Fibroblast of gingiva (primary cell): ENCODE measurements at regions not wholly inside any gene's neighbourhood (a gene's known extent, or its start where the extent isn't known, plus 50 kb on each side); places are given as distances from the start of the nearest gene placed in this dataset.

Source experiments
- DNase-seq: peaks from one replicate; pipeline ENCODE4 v3.0.0-alpha.2; 2011; ENCODE audit warnings: low read depth

GRCh38 chr15:96219681-96220080 lies 110.8 kb upstream of the NR2F2 start:
- no peak for DNase-seq

GRCh38 chr15:96220657-96221056 lies 109.8 kb upstream of the NR2F2 start:
- DNase-seq: no peak

- DNase-seq: no peak
These were observed 107.5 kb upstream of the NR2F2 start for GRCh38 chr15:96222981-96223380.

GRCh38 chr15:96223939-96224338 lies 106.6 kb upstream of the NR2F2 start:
- no peak for DNase-seq

GRCh38 chr15:96225642-96226259 lies 104.7 kb upstream of the NR2F2 start:
- no peak for DNase-seq

- peak; percentile 6 for DNase-seq
These were observed 99.8 kb upstream of the NR2F2 start for GRCh38 chr15:96230526-96231181.

GRCh38 chr15:96232335-96232734 lies 98.2 kb upstream of the NR2F2 start:
- DNase-seq: no peak

- DNase-seq: peak; percentile 83
These were observed 96.2 kb upstream of the NR2F2 start for GRCh38 chr15:96234109-96234892.

GRCh38 chr15:96237002-96237401 lies 93.5 kb upstream of the NR2F2 start:
- DNase-seq: peak; percentile 20

- no peak for DNase-seq
These were observed 87.7 kb upstream of the NR2F2 start for GRCh38 chr15:96242761-96243160.

- peak; percentile 3 for DNase-seq
These were observed 86.8 kb upstream of the NR2F2 start for GRCh38 chr15:96243701-96244100.

GRCh38 chr15:96245252-96245651 lies 85.2 kb upstream of the NR2F2 start:
- no peak for DNase-seq

- DNase-seq: no peak
These were observed 84.4 kb upstream of the NR2F2 start for GRCh38 chr15:96246057-96246456.

GRCh38 chr15:96247621-96248305 lies 82.7 kb upstream of the NR2F2 start:
- peak; percentile 16 for DNase-seq

GRCh38 chr15:96252148-96252547 lies 78.4 kb upstream of the NR2F2 start:
- DNase-seq: no peak

GRCh38 chr15:96253006-96253747 lies 77.3 kb upstream of the NR2F2 start:
- DNase-seq: no peak

- no peak for DNase-seq
These were observed 76.3 kb upstream of the NR2F2 start for GRCh38 chr15:96254173-96254572.

- no peak for DNase-seq
These were observed 74.9 kb upstream of the NR2F2 start for GRCh38 chr15:96255599-96255998.

GRCh38 chr15:96261575-96262034 lies 68.9 kb upstream of the NR2F2 start:
- DNase-seq: no peak

GRCh38 chr15:96262097-96262496 lies 68.4 kb upstream of the NR2F2 start:
- DNase-seq: no peak

- no peak for DNase-seq
These were observed 67.7 kb upstream of the NR2F2 start for GRCh38 chr15:96262549-96263489.
